ENCODE measurements at regions not wholly inside any gene's neighbourhood (a gene's known extent, or its start where the extent isn't known, plus 50 kb on each side); places are given as distances from the start of the nearest gene placed in this dataset.
"Not testable (repeated sequence)": the region's sequence is repeated elsewhere in the genome, so short reads cannot be mapped to it uniquely, and the experiment has no call there.

DNA sequence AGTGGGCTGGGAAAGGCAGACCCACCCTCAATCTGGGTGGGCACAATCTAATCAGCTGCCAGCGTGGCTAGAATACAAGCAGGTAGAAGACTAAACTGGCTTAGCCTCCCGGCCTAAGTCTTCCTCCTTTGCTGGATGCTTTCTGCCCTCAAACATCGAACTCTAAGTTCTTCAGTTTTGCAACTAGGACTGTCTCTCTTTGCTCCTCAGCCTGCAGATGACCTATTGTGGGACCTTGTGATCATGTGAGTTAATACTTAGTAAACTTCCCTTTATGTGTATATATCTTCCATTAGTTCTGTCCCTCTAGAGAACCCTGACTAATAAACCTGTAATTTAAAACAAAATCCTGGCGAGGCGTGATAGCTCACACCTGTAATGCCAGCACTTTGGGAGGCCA, 51.8 kb upstream of the SLC39A8 start:
- not testable (repeated sequence) for TF ChIP-seq POLR2A, POLR2AphosphoS5, TAF1 (IDR thresholded peaks at IDR 0.05; ENCODE audit: low read depth, low read length)
